HG02885 (cell line): ENCODE measurements at regions not wholly inside any gene's neighbourhood (a gene's known extent, or its start where the extent isn't known, plus 50 kb on each side); places are given as distances from the start of the nearest gene placed in this dataset.

Source experiments
- ATAC-seq: cut with Tn5 transposase; IDR thresholded peaks from one replicate; pipeline ENCODE4 v1.9.1; 2021; ENCODE audit warnings: mild to moderate bottlenecking; ENCODE audit not compliant: unreplicated experiment, poor library complexity

GRCh38 chr5:71976449-71976848 lies 130.8 kb upstream of the MAP1B start:
- ATAC-seq, result no peak

GRCh38 chr5:71977311-71977710 lies 130.0 kb upstream of the MAP1B start:
- no peak for ATAC-seq

- no peak for ATAC-seq
Measured at GRCh38 chr5:71978216-71978615, 129.1 kb upstream of the MAP1B start.

GRCh38 chr5:71982717-71983395 lies 124.4 kb upstream of the MAP1B start:
- ATAC-seq, result no peak

- ATAC-seq, result no peak
Measured at GRCh38 chr5:71986101-71986500, 121.2 kb upstream of the MAP1B start.

- no peak for ATAC-seq
Measured at GRCh38 chr5:71988808-71989207, 118.5 kb upstream of the MAP1B start.

- no peak for ATAC-seq
Measured at GRCh38 chr5:71993600-71993999, 113.7 kb upstream of the MAP1B start.

- no peak for ATAC-seq
Measured at GRCh38 chr5:71996789-71997188, 110.5 kb upstream of the MAP1B start.

- ATAC-seq, result no peak
Measured at GRCh38 chr5:71998746-71999145, 108.5 kb upstream of the MAP1B start.

GRCh38 chr5:72000707-72001106 lies 106.6 kb upstream of the MAP1B start:
- ATAC-seq, result no peak

- no peak for ATAC-seq
Measured at GRCh38 chr5:72005671-72006070, 101.6 kb upstream of the MAP1B start.

GRCh38 chr5:72006361-72006760 lies 100.9 kb upstream of the MAP1B start:
- ATAC-seq, result no peak

GRCh38 chr5:72007336-72008111 lies 99.8 kb upstream of the MAP1B start:
- no peak for ATAC-seq

GRCh38 chr5:72009280-72009679 lies 98.0 kb upstream of the MAP1B start:
- ATAC-seq, result no peak

GRCh38 chr5:72010430-72010829 lies 96.8 kb upstream of the MAP1B start:
- ATAC-seq, result no peak

- ATAC-seq, result no peak
Measured at GRCh38 chr5:72012906-72013305, 94.4 kb upstream of the MAP1B start.

GRCh38 chr5:72013766-72014624 lies 93.3 kb upstream of the MAP1B start:
- no peak for ATAC-seq

- ATAC-seq, result no peak
Measured at GRCh38 chr5:72015103-72015548, 92.1 kb upstream of the MAP1B start.

- peak; percentile 72 for ATAC-seq
Measured at GRCh38 chr5:72018143-72018803, 89.0 kb upstream of the MAP1B start.
